GM06990 (cell line): ENCODE measurements at regions not wholly inside any gene's neighbourhood (a gene's known extent, or its start where the extent isn't known, plus 50 kb on each side); places are given as distances from the start of the nearest gene placed in this dataset.

Source experiments
- DNase-seq: peaks from one replicate; pipeline ENCODE4 v3.0.0-alpha.2; 2011; ENCODE audit not compliant: insufficient read length; ENCODE audit errors: extremely low read depth
- H3K27me3 ChIP-seq: replicated peaks from 2 replicates; pipeline ENCODE4 v1.6.0; 2011; ENCODE audit warnings: low read length; ENCODE audit not compliant: control insufficient read depth, insufficient read depth
- H3K36me3 ChIP-seq: 2 replicates; pipeline ENCODE4 v1.5.1; 2011; ENCODE audit warnings: low read length; ENCODE audit not compliant: control insufficient read depth, insufficient read depth
- H3K4me3 ChIP-seq: replicated peaks from 2 replicates; pipeline ENCODE4 v1.5.1; 2011; ENCODE audit warnings: low read depth, mild to moderate bottlenecking, control low read depth, low read length
- TF ChIP-seq, protein P1 (sequence below): IDR thresholded peaks from 2 replicates; pipeline ENCODE4 v1.5.1; 2011; ENCODE audit warnings: low read length, control low read depth, mild to moderate bottlenecking, inconsistent platforms; ENCODE audit not compliant: insufficient read depth, poor library complexity, severe bottlenecking

DNA sequence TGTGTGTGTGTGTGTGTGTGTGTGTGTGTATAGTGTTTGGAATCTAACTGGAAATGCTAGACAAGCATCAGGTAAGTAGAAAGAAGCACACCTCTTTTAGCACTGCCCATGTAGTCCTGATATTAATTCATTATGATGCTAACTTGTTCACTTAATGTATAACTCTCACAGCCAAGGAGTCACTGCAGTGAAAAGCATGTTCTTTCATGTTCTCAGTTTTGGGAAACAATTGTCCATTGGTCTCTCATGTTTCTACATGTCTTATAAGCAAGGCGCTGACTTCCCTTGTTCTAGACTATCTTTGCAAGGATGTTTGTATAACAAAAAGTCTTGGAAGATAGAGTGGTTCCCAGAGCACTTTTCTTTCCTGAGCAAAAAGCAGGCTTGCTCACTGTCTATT is 148.8 kb upstream of the TNPO1 start:
- H3K36me3 ChIP-seq, result no peaks in the 10 kb centered on the region
- no peak overlapping the region for H3K4me3 ChIP-seq
- TF ChIP-seq, protein P1, sequence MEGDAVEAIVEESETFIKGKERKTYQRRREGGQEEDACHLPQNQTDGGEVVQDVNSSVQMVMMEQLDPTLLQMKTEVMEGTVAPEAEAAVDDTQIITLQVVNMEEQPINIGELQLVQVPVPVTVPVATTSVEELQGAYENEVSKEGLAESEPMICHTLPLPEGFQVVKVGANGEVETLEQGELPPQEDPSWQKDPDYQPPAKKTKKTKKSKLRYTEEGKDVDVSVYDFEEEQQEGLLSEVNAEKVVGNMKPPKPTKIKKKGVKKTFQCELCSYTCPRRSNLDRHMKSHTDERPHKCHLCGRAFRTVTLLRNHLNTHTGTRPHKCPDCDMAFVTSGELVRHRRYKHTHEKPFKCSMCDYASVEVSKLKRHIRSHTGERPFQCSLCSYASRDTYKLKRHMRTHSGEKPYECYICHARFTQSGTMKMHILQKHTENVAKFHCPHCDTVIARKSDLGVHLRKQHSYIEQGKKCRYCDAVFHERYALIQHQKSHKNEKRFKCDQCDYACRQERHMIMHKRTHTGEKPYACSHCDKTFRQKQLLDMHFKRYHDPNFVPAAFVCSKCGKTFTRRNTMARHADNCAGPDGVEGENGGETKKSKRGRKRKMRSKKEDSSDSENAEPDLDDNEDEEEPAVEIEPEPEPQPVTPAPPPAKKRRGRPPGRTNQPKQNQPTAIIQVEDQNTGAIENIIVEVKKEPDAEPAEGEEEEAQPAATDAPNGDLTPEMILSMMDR, result no peak
- DNase-seq, result no peak
- H3K27me3 ChIP-seq, result no peaks in the 10 kb centered on the region; the same call in 1 of the 2 replicates

DNA sequence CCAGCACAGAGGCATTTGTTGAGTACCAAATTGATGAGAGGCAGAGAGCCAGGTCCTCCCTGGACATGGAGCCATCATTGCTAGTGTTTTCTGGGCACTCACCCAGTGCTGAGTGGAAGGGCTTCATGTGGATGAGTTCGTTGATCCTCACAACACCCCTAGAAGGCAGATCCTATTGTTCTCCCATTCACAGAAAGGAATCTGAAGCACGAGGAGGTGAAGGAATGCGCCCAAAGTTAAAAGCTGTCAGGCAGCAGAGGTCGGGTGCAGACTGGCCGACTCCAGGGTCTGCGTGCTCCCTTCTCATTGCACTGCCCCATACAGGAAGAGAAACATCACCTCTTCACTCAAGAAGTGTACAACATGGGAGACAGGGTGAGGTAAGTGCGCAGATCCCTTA is 153.5 kb upstream of the TNPO1 start:
- DNase-seq, result no peak
- peaks cover 1% of the 10 kb centered on the region for H3K27me3 ChIP-seq
- H3K36me3 ChIP-seq, result no peaks in the 10 kb centered on the region
- no peak overlapping the region for H3K4me3 ChIP-seq
- TF ChIP-seq, protein P1, result no peak

DNA sequence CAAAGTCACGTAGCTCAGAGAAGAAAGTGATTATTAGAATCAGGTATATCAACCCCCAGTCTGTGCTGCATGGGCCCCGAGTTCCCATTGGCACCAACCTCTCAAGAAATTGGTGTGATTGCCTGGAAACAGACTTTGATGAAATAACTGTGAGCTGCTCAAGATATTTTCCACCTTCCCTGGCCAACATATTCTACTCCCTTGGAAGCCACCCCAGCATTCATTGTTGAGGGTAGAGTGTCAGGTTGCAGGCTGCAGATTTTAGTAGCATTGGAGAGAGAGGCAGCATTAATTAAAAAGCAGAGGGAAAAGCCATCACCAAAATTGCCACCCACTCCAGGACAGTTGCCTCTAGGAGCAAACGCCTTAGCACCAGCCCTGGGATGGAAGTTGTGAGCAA is 154.2 kb upstream of the TNPO1 start:
- no peak for DNase-seq
- no peak overlapping the region for H3K4me3 ChIP-seq
- no peaks in the 10 kb centered on the region for H3K36me3 ChIP-seq
- TF ChIP-seq, protein P1, result no peak
- peaks cover 1% of the 10 kb centered on the region for H3K27me3 ChIP-seq

DNA sequence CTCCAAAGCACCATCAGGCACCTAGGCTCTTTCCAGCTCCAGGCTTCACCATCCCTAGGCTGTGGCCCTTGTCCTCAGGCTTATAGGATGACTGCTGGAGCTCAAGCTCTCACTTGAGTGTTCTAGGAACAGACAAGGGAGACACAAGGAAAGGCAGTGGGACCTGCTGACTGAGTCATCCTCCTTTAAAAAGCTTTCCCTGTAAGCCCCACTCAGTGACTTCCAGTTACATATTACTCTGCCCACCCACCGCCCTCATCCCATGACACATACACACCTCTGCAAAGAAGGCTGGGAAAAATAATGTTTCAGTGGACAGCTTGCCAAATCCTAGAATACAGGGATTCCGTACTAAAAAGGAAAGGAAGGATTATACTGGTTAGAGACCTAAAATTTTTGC is 154.2 kb upstream of the ZNF366 start:
- Histone ChIP-seq H3K36me3 (no peaks in the 10 kb centered on the region), H3K27me3 (peaks cover 1% of the 10 kb centered on the region), H3K4me3 (no peak overlapping the region)
- no peak for DNase-seq
- TF ChIP-seq, protein P1, result no peak

DNA sequence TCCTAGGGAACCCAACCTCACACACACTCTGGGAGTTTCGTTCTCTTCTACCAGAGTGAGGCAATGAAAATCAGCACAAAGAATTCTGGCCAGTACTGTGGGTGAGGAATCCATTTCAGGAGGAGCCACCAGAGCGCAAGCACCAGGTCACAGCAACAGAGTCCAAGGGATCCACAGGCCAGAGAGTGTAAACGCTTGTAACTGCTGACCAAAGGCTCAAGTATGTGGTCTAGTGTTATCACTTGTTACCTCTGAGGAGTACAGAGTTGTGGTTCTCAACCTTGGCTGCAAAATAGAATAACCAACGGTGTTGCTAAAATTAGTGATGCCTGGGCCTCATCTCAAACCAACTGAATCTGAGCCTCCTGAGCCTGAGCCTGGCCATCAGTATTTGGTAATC is 152.5 kb upstream of the ZNF366 start:
- no peak for DNase-seq
- peaks cover 1% of the 10 kb centered on the region for H3K27me3 ChIP-seq
- TF ChIP-seq, protein P1, result no peak
- no peak overlapping the region for H3K4me3 ChIP-seq
- H3K36me3 ChIP-seq, result no peaks in the 10 kb centered on the region
